ENCODE measurements at regions not wholly inside any gene's neighbourhood (a gene's known extent, or its start where the extent isn't known, plus 50 kb on each side); places are given as distances from the start of the nearest gene placed in this dataset.

GRCh38 chr16:87173294-87173893 is 143.8 kb downstream of the C16orf95 start:
- TF ChIP-seq POLR2A (IDR thresholded peaks at IDR 0.05; ENCODE audit: low read depth, low read length) (no peak), POLR2AphosphoS5 (IDR thresholded peaks at IDR 0.05; ENCODE audit: low read depth, low read length) (no peak), TAF1 (IDR thresholded peaks at IDR 0.05; ENCODE audit: borderline replicate concordance, low read depth, low read length) (no peak)

Measured in GM12892 (cell line).